ENCODE measurements at regions not wholly inside any gene's neighbourhood (a gene's known extent, or its start where the extent isn't known, plus 50 kb on each side); places are given as distances from the start of the nearest gene placed in this dataset.

GRCh38 chr2:183214680-183215079, 90.4 kb downstream of the NUP35 start:
- no peak for FAIRE-seq

GRCh38 chr2:183215917-183216316, 91.7 kb downstream of the NUP35 start:
- DNase-seq (ENCODE audit: low spot score) = no peak
- no peak for FAIRE-seq

More at GRCh38 chr2:183214680-183215079, 90.4 kb downstream of the NUP35 start:
- no peak for DNase-seq (ENCODE audit: low spot score)

- no peak for DNase-seq (ENCODE audit: low spot score)
- no peak for FAIRE-seq
Measured at GRCh38 chr2:183219888-183220287, 95.6 kb downstream of the NUP35 start.

GRCh38 chr2:183222751-183223150, 98.5 kb downstream of the NUP35 start:
- FAIRE-seq (no peak), DNase-seq (ENCODE audit: low spot score) (no peak)

- FAIRE-seq (no peak), DNase-seq (ENCODE audit: low spot score) (no peak)
Measured at GRCh38 chr2:183224948-183225347, 100.7 kb downstream of the NUP35 start.

- FAIRE-seq = no peak
- DNase-seq (ENCODE audit: low spot score) = no peak
Measured at GRCh38 chr2:183227176-183227575, 102.9 kb downstream of the NUP35 start.

GRCh38 chr2:183229386-183229785, 105.1 kb downstream of the NUP35 start:
- FAIRE-seq (peak; percentile 83), DNase-seq (ENCODE audit: low spot score) (peak; percentile 45)

GRCh38 chr2:183232161-183232865, 108.1 kb downstream of the NUP35 start:
- no peak for FAIRE-seq
- no peak for DNase-seq (ENCODE audit: low spot score)

- FAIRE-seq (no peak), DNase-seq (ENCODE audit: low spot score) (no peak)
Measured at GRCh38 chr2:183242937-183243336, 118.7 kb downstream of the NUP35 start.

- DNase-seq (ENCODE audit: low spot score) = no peak
- FAIRE-seq = no peak
Measured at GRCh38 chr2:183243758-183244157, 119.5 kb downstream of the NUP35 start.

- no peak for DNase-seq (ENCODE audit: low spot score)
- FAIRE-seq = no peak
Measured at GRCh38 chr2:183244300-183244844, 120.1 kb downstream of the NUP35 start.

GRCh38 chr2:183248866-183249567, 124.8 kb downstream of the NUP35 start:
- DNase-seq (ENCODE audit: low spot score) = peak; percentile 45

GRCh38 chr2:183250061-183250460, 125.8 kb downstream of the NUP35 start:
- no peak for DNase-seq (ENCODE audit: low spot score)
- FAIRE-seq = no peak

More at GRCh38 chr2:183248866-183249567, 124.8 kb downstream of the NUP35 start:
- peak; percentile 88 for FAIRE-seq

- FAIRE-seq = no peak
Measured at GRCh38 chr2:183250472-183250871, 126.2 kb downstream of the NUP35 start.

GRCh38 chr2:183253441-183254130, 129.3 kb downstream of the NUP35 start:
- FAIRE-seq (no peak), DNase-seq (ENCODE audit: low spot score) (no peak)

More at GRCh38 chr2:183250472-183250871, 126.2 kb downstream of the NUP35 start:
- no peak for DNase-seq (ENCODE audit: low spot score)

GRCh38 chr2:183255411-183255810, 131.2 kb downstream of the NUP35 start:
- no peak for DNase-seq (ENCODE audit: low spot score)
- no peak for FAIRE-seq

- DNase-seq (ENCODE audit: low spot score) (no peak), FAIRE-seq (no peak)
Measured at GRCh38 chr2:183259921-183260320, 135.7 kb downstream of the NUP35 start.

- DNase-seq (ENCODE audit: low spot score) (no peak), FAIRE-seq (no peak)
Measured at GRCh38 chr2:183260527-183260926, 136.3 kb downstream of the NUP35 start.

- no peak for DNase-seq (ENCODE audit: low spot score)
- FAIRE-seq = no peak
Measured at GRCh38 chr2:183264890-183265535, 140.8 kb downstream of the NUP35 start.

GRCh38 chr2:183267148-183267827, 143.0 kb downstream of the NUP35 start:
- DNase-seq (ENCODE audit: low spot score) = no peak
- no peak for FAIRE-seq

GRCh38 chr2:183269956-183270355, 145.7 kb downstream of the NUP35 start:
- FAIRE-seq (no peak), DNase-seq (ENCODE audit: low spot score) (no peak)

All from RCC 7860 (cell line).